ENCODE measurements at regions not wholly inside any gene's neighbourhood (a gene's known extent, or its start where the extent isn't known, plus 50 kb on each side); places are given as distances from the start of the nearest gene placed in this dataset.

- TF ChIP-seq CTCF (conservative IDR thresholded peaks at IDR 0.05; ENCODE audit: low read length) = no peak
- no peak overlapping the region for H3K4me3 ChIP-seq (ENCODE audit: low read length)
- DNase-seq (ENCODE audit: low read depth) = no peak
Measured at GRCh38 chr21:22132358-22133071, 1134.3 kb downstream of the NCAM2 start.

GRCh38 chr21:22136740-22137139 is 1138.5 kb downstream of the NCAM2 start:
- no peak overlapping the region for H3K4me3 ChIP-seq (ENCODE audit: low read length)
- TF ChIP-seq CTCF (conservative IDR thresholded peaks at IDR 0.05; ENCODE audit: low read length) = no peak
- DNase-seq (ENCODE audit: low read depth) = no peak

GRCh38 chr21:22138297-22139016 is 1140.2 kb downstream of the NCAM2 start:
- no peak overlapping the region for H3K4me3 ChIP-seq (ENCODE audit: low read length)
- DNase-seq (ENCODE audit: low read depth) = no peak
- TF ChIP-seq CTCF (conservative IDR thresholded peaks at IDR 0.05; ENCODE audit: low read length) = no peak

- DNase-seq (ENCODE audit: low read depth) = no peak
- no peak overlapping the region for H3K4me3 ChIP-seq (ENCODE audit: low read length)
- TF ChIP-seq CTCF (conservative IDR thresholded peaks at IDR 0.05; ENCODE audit: low read length) = no peak
Measured at GRCh38 chr21:22145545-22145944, 1147.3 kb downstream of the NCAM2 start.

- DNase-seq (ENCODE audit: low read depth) = no peak
- no peak for TF ChIP-seq CTCF (conservative IDR thresholded peaks at IDR 0.05; ENCODE audit: low read length)
- no peak overlapping the region for H3K4me3 ChIP-seq (ENCODE audit: low read length)
Measured at GRCh38 chr21:22154579-22155274, 1156.5 kb downstream of the NCAM2 start.

- no peak overlapping the region for H3K4me3 ChIP-seq (ENCODE audit: low read length)
- no peak for TF ChIP-seq CTCF (conservative IDR thresholded peaks at IDR 0.05; ENCODE audit: low read length)
- DNase-seq (ENCODE audit: low read depth) = no peak
Measured at GRCh38 chr21:22164912-22165311, 1166.7 kb downstream of the NCAM2 start.

Measured in AG10803 (cell line).